VCaP (cell line): ENCODE measurements at regions not wholly inside any gene's neighbourhood (a gene's known extent, or its start where the extent isn't known, plus 50 kb on each side); places are given as distances from the start of the nearest gene placed in this dataset.

Experiments used
- H3K27ac ChIP-seq: fragments of 450-650 bp; 2 replicates; pipeline ENCODE4 v1.5.1; 2017
- TF ChIP-seq, protein P1 (sequence below): fragments of 450-650 bp; conservative IDR thresholded peaks from 2 replicates; pipeline ENCODE4 v1.5.1; 2017; ENCODE audit warnings: mild to moderate bottlenecking, moderate library complexity

DNA sequence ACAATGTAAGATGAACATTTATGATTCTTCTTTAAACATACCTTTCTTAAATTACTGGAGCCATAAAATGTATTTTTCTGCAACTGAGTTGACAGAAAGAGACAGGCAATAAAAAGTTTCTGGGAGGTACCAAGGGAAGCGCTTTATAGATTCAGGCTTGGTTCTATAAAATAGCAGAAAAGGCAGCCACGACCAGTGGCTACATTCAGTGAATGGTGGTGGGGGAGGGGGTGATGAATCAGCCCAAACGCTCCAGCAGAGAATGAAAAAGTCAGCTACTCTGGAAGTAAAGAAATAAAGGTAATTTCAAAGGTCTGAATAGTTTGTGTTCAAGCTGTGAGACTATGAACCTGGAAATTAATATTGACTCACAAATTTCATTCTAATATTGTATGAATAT is 456.1 kb downstream of the KCTD8 start:
- H3K27ac ChIP-seq = no peak overlapping the region
- TF ChIP-seq, protein P1, sequence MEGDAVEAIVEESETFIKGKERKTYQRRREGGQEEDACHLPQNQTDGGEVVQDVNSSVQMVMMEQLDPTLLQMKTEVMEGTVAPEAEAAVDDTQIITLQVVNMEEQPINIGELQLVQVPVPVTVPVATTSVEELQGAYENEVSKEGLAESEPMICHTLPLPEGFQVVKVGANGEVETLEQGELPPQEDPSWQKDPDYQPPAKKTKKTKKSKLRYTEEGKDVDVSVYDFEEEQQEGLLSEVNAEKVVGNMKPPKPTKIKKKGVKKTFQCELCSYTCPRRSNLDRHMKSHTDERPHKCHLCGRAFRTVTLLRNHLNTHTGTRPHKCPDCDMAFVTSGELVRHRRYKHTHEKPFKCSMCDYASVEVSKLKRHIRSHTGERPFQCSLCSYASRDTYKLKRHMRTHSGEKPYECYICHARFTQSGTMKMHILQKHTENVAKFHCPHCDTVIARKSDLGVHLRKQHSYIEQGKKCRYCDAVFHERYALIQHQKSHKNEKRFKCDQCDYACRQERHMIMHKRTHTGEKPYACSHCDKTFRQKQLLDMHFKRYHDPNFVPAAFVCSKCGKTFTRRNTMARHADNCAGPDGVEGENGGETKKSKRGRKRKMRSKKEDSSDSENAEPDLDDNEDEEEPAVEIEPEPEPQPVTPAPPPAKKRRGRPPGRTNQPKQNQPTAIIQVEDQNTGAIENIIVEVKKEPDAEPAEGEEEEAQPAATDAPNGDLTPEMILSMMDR = no peak

DNA sequence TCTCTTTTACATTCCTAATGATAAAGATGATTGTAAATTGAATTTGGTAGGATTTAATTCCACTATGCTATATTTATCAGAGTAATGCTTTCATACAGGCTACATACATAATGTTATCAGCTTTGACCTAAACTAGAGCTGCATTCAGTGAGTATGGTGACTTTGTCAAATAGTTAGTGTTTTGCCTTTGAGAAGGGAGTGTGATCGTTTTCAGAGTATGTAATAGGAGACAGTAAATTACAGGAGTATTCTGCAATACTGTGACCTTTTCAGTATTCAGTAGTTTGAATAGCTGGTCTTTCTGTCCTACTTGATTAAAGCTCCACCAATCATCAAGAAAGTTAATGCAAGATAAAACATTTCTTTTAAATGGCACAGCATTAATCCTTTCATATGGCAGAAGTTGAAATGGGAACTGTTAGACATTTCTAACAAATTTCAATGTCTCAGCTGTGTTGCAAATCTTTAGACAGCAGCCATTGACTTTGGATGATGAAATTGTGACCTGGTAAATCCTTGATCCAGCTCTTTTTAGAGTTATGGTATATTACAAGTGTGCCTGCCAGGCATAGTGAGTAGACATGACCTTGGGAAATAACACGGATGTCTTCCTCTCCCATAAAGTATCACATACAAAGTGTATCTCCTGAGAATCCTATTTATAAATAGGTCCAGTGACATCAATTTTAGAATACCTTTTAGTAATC is 455.3 kb downstream of the KCTD8 start:
- TF ChIP-seq, protein P1 = no peak
- no peak overlapping the region for H3K27ac ChIP-seq

DNA sequence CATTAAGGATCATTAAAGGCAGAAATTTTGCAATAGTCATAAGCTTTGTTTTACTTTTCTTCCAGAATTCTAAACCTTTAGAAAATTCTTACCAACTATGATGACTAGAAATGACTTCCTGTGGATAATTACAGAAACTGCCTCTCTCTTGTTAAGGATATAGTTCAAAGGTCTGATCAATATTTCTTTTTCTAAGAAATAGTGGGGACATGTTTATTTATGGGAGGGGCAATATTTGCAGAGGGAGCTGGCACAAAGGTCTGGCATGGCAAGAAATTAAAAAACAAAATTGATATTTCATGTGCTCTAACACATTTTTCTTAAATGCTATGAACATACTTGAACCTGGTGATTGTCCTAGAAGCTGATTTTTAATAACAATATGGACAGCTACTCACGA is 448.9 kb downstream of the KCTD8 start:
- no peak overlapping the region for H3K27ac ChIP-seq
- TF ChIP-seq, protein P1 = no peak

DNA sequence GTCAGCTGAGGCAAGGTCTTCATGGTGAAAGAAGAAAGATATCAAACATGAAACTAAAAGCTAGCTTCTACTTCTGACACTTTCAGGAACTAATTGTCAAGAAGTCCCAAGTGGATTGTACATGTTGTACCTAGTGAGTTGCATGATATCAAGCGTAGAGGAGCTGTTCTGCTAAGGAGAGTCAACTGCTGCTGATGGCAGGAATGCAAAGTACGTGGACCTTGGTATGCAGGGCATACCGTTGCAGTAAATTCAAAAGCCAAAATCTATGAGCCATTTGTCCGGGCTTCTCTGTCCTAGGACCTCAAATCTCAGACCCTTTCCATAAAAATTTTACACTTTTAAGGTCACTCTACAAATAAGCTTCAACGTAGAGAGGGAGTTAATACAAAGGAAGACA is 446.2 kb downstream of the KCTD8 start:
- no peak overlapping the region for H3K27ac ChIP-seq
- TF ChIP-seq, protein P1 = no peak

DNA sequence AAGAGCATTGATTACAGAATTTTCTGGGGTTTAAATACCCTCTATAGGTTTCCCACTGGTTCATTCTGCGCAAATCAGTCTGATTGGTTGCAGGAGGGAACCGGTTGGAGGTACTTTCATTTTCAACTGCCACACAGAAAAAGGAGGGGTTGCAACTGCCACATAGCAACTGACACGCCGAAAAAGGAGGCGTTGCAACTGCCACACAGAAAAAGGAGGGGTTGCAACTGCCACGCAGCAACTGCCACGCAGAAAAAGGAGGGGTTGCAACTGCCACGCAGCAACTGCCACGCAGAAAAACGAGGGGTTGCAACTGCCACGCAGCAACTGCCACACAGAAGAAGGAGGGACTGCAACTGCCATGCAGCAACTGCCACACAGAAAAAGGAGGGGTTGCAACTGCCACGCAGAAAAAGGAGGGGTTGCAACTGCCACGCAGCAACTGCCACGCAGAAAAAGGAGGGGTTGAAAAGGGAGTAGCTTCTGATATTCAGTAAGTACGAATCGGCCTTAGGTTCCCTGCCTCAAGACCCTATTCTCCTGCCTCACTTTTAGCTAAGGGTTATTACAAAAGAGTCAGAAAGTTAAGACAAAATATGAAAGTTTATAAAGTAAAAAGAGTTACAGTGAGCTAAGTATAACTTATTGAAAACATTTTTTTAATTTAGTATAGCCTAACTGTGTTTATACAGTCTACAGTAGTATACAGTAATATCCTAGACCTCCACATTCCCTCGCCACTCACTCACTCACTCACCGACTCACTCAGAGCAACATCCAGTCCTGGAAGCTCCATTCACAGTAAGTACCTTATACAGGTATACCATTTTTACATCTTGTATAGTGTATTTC is 431.8 kb downstream of the KCTD8 start:
- H3K27ac ChIP-seq = no peak overlapping the region
- TF ChIP-seq, protein P1 = no peak

DNA sequence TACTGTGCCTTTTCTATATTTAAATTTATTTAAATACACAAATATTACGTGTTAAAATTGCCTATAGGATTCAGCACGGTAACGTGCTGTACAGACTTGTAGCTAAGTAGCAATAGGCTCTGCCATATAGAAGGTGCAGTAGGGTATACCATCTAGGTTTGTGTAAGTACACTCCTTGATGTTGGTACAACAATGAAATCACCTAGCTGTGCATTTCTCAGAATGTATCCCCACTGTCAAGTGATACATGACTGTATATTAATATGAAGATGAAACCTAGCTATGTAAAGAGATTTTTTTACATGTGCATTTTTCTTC is 431.2 kb downstream of the KCTD8 start:
- TF ChIP-seq, protein P1 = no peak
- H3K27ac ChIP-seq = no peak overlapping the region

DNA sequence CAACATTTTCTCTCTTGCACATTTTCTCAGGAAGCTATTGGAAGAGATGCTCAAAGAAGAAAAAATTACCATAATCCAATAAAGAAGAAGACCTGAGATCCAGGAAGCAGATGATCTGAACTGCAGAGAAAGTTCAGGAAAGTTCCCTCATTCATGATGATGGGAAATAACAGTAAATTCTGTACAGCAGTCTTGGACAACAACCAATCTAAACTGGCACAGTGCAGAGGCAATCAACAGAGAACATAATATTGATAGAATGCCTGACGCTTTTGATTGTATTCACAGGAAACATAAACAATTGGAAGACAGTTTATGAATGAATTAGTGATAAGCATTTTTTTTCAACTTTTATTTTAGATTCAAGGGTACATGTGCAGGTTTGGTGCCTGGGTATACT is 428.9 kb downstream of the KCTD8 start:
- H3K27ac ChIP-seq = no peak overlapping the region
- TF ChIP-seq, protein P1 = no peak
